HG03460 (cell line): ENCODE measurements at regions not wholly inside any gene's neighbourhood (a gene's known extent, or its start where the extent isn't known, plus 50 kb on each side); places are given as distances from the start of the nearest gene placed in this dataset.
"Not testable (repeated sequence)": the region's sequence is repeated elsewhere in the genome, so short reads cannot be mapped to it uniquely, and the experiment has no call there.

ENCODE experiments used
- ATAC-seq: cut with Tn5 transposase; IDR thresholded peaks from one replicate; pipeline ENCODE4 v1.9.1; 2021; ENCODE audit not compliant: unreplicated experiment

DNA sequence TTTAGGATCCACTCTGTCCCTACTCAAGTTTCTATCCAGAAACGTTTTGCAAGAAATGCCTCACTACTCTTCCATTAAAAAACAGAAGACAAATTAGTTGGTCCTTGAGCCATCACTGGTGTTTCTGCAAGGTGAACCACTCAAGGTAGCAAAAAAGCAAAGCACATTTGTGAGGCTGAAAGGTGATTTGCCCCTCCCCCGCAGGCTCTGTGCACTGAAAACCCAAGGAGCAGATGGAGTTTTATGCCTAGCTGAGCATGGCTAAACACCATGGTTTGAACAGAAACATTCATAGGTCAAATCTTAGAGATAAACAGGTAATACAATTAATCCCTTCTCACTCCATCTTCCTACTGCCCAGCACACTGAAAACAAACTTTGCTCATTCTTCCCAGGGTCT, 538.2 kb upstream of the CDH5 start:
- ATAC-seq, result no peak

DNA sequence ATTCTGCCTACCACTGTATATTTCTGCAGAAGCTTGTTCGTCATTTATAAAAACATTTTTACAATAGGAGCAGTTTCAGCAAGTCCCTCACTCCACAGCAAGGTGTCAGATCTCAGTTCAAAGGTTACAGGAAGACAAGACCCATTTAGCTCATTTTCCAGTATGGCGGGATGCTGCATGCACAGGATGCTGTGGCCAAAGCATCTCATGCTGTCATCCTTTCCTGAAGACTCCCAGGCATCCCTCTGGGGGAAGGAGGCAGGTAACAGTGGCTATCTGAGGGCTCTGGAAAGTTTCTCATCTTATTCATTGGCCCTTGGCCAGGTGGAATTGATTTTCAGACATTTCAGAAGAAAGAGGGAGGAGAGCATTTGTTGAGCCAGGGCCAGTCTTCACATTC, 539.3 kb upstream of the CDH5 start:
- no peak for ATAC-seq

DNA sequence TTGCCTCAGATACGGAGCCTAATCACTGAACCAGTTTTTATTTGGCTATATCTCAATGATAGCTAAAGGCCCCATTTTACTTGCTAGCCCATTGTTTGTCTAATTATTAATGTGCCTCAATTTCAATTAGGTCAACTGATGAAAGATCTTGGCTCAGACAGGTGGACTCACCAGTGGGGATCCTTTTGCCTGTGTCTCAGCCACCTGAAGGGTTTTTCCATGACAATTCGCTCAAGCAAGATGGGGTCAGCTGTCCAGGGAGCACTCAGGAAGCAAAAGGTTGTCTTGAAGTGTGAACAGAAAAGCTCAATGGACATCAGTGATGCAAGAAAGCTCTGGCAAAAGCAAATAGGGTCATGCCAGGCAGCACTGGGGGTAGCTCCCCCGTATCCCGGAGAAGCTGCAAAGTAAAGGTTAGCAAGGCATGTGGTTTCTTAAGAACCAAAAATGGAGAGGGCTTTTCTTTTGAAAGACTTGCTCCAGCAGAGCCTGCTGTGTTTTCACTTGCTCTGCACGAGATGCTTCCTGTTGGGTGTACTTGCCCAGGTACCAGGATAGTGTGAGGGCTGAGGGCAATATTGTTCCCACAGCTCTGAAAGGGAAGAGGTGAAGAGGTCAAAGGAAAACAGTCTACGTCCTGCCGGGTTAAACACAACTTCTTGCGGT, 541.2 kb upstream of the CDH5 start:
- ATAC-seq, result no peak

DNA sequence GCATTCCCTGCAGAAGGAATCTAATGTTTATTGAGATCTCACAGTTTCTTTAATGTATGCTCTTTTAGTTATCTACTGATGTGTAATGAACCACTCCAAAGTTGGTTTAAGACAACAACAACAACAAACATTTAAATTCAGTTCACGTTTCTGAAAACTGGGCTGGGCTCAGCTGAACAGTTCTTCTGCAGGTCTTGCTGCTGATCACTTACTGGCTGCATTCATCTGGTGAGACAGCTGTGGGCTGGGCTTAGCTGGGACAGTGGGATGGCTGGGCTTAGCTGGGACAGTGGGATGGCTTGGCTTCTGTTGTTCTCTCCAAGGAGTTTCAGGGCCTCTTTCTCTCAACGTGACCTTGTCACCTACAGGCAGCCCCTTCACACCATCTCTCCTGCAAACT, 544.3 kb upstream of the CDH5 start:
- no peak for ATAC-seq

DNA sequence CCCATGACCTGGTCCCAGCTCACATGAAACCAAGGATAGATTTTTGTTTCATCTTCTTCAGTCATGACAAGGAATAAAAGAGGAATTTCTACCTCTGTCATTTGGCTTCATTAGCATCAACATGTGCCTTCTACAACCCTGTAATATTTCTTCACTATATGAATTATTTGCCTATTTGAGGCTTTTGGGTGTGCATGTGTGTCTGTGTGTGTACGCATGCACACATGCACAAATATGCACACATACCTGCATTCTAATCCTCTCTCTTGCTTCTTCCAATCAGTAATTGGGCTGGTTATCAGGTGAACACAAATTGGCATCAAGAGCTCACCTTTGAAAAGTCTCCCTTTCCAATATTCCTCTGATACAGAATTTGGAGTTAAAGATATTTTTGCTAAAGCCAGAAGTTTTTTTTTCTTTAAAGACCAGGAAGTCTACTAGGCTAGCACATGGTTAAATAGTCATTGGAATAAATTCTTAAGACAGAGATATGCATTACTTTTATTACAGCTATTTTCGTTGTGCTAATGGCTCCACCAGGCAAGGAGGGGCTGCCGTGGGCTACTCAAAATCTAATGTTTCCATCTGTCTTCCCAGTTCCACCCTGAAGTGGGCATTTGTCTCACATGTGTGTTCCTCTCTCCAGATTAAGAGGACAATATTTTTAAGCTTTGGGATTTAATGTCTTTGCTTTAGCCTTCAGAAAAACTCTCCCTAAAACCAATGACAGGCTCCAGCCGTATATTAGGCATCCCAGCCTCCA, 547.2 kb upstream of the CDH5 start:
- ATAC-seq, result no peak

DNA sequence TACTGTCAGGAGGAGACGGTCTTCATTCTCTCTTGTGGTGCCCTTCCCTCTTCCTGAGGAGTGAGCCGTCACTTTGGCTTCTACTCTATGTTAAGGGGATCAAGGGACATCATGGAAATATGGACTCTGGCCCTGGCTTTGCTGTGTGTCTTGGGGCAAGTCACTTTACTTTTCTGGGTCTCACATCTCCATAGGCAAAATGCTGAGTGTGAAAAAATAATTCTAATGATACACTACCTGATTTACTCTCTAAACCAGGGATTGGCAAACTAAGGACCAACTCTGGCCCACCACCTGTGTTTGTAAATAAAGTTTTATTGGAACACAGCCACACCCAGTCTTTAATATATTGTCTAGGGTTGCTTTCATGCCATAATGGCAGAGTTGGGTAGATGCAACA, 548.7 kb upstream of the CDH5 start:
- ATAC-seq, result no peak

DNA sequence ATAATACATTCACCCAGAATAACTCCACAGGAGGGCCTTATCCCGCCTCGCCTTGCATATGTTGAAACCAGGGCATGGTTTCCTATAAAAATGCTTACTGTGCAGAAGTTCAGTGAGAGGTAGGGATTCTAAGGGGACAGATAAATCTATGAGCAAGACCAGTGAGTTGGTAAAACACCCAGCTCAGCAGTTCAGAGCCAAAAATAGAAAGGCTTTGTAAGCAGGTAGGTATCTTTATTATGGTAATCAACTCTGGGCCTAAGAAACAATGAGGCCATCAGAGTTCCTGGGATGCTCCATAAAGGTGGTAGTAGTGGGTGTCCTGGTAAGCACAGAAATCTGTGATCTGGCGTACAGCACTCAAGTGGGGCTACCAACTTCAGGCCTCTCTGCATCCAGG, 549.4 kb upstream of the CDH5 start:
- no peak for ATAC-seq

DNA sequence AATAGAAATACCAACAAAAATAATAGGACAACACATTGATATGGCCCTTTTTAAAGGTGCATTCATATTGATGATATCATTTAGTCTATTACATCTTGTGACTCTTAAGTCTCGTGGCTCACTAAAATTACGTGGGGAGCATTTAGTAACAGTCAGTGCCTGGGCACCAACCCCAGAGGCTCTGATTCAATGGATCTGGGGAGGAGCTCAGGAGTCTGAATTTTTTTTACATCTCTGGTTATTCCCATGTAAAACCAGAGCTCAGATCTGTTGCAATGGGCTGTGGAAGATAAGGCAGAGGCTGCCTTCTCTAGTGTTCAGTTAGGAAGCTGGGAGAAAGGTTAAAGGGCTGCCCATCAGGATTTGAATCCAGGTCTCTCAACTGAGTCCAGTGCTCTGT, 549.9 kb upstream of the CDH5 start:
- no peak for ATAC-seq

DNA sequence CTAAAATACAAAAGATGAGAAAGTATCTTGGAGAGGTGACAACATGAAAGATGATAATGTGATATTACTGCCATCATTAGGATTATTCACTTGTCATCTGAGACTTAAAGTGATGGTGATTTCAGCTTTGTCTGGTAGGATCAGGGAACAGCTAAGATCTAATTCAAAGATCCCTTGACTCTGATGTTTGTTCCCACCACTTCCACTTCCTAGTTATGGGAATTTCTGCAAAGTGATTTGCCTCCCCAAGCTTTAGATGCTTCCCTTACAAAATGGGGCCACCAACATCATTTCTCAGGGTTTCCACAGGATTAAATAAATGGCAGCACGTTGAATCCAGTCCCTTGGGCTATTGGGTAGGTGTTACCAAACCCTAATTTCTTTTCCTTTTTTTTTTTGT, 550.8 kb upstream of the CDH5 start:
- ATAC-seq, result no peak

DNA sequence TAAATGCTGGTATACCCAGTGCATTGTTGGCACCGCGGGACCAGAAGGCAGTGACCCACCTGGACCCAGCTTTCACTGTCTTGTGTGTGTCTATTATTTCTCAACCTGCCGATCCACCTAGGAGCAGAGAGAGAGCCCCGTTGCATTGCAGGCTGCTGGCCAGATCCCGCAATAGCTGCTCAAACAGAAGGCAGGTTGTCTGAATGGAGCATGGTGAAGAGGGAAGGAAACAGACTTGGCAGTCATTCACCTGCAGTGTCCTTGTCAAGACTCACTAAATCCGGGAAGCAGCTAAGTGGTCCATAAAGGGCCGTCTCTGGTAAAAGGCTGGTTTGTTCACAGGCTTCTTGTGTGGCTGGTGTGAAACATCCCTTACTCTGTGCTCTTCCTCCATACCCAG, 552.6 kb upstream of the CDH5 start:
- ATAC-seq, result not testable (repeated sequence)

DNA sequence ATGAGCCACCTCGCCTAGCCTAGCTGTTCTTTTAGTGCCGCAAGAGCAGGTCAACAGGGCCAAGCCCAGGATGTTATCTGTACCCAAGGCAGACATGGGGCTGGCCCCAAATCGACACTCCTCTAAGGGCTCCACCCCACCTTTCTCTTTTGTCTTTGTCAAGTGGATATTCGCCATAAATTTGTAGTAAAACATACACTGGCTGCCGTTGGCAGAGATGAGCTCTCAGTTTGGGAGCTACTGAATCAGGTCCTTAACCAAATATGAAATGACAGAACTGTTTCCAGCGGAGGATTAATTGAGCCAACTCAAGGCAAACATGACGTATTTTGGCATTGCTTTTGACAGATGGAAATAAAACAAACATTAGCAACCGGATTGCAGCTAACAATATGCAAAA, 556.9 kb upstream of the CDH5 start:
- no peak for ATAC-seq

DNA sequence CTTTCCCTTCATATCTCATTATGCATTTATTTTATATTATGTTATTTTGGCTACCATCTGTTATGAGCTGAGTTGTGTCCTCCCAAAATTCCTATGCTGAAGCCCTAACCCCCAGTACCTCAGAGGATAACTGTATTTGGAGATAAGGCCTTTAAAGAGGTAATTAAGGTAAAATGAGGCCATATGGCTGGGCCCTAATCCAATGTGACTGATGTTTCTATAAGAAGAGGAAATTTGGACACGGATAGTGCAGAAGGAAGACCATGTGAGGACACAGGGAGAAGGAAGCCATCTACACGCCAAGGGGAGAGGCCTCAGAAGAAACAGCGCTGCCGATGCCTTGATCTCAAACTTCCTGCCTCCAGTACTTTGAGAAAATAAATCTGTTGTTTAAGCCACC, 557.7 kb upstream of the CDH5 start:
- no peak for ATAC-seq

DNA sequence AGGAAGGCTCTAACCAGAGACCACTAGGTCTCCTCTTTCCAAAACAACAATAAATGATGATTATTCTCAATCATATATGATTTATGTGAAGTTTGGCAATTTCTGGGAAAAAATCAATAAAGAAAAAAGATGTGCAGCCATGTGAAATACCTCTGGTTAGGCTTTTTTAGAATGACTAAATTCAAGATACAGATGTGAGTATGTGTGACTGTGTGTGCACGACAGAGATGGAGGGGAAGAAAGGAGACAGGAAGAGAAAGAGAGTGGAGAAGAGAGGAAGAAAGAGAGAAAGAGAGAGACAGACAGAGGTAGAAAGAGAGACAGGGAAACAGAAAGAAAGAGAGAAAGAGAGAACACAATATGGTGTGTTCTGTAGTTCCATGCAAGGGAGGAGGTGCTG, 558.6 kb upstream of the CDH5 start:
- no peak for ATAC-seq

DNA sequence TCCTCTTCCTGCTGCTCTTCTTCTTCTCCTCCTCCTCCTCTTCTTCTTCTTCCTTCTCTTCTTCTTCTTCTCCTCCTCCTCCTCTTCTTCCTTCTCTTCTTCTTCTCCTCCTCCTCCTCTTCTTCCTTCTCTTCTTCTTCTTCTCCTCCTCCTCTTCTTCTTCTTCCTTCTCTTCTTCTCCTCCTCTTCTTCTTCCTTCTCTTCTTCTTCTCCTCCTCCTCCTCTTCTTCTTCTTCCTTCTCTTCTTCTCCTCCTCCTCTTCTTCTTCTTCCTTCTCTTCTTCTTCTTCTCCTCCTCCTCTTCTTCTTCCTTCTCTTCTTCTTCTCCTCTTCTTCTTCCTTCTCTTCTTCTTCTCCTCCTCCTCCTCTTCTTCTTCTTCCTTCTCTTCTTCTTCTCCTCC, 560.8 kb upstream of the CDH5 start:
- ATAC-seq, result not testable (repeated sequence)

DNA sequence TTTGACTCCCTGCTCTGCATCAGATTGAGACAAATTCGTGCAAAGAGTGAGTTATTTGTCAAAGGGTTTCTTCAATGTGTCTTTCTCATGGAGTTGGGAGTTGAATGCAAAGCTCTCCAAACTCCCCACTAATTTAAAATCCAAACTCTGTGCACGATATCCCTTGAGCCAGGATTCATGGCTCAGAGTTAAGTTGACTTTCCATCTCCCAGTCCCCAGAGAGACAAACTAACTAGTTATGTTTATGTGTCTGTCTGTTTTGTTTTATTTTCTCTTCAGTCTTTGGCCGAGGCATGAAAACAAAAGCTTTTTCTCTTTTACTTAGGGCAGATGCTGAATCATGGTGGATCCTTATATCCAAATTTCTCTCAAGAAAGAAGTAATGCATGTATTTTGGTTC, 570.0 kb upstream of the CDH5 start:
- no peak for ATAC-seq

DNA sequence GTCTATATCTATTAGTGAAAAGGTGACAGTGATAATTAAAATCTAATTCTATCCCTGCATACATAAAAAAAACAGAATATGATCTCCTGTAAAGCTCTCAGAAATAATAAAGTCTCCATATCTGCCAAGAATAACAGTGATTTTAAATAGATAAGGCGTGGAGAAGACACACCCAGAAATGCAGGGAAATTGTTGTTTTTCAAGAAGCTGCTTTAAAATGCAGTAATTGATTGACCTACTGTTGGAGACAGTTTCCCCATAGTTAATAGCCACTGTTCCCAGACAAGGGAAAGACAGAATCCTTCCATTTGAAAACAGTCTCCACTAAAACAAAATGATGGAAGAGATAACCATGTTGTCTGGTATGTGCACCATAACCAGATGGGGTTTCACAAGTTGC, 571.5 kb upstream of the CDH5 start:
- ATAC-seq, result no peak

DNA sequence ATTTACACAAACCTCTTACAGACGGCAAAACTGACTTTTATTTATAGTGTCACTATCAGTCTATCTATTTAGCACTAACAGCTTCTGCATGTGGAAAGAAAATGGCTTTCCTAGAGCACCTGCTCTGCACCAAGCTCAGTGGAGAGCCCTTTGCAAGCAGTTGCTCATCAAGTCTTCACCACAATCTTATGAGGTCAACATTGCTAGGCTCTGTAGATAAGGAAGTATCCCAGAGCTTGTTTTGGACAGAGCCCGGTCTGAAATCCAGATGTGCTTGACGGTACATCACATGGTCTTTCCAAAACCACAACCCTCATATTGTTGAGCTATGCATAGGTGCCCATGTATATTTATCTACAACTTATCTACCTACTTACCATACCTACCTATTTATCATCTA, 572.7 kb upstream of the CDH5 start:
- no peak for ATAC-seq

DNA sequence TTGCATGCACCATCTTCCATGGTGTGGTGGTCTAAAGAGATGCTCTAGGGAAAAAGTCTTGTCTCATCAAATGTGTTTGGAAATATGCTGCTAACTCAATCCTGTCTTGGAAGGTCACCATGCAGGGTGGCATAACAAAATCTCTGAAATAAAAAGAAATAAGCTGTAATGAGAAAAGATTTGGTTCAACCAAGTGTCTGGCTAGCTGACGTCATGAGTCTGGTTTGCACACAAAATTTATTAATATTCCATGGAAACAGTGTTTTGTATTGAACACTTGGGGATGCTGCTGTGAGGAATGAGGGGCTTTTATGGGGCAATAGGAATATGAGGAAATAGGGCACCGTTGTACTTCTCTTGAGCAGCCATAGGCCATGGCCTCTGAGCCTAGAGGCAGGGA, 575.7 kb upstream of the CDH5 start:
- no peak for ATAC-seq

DNA sequence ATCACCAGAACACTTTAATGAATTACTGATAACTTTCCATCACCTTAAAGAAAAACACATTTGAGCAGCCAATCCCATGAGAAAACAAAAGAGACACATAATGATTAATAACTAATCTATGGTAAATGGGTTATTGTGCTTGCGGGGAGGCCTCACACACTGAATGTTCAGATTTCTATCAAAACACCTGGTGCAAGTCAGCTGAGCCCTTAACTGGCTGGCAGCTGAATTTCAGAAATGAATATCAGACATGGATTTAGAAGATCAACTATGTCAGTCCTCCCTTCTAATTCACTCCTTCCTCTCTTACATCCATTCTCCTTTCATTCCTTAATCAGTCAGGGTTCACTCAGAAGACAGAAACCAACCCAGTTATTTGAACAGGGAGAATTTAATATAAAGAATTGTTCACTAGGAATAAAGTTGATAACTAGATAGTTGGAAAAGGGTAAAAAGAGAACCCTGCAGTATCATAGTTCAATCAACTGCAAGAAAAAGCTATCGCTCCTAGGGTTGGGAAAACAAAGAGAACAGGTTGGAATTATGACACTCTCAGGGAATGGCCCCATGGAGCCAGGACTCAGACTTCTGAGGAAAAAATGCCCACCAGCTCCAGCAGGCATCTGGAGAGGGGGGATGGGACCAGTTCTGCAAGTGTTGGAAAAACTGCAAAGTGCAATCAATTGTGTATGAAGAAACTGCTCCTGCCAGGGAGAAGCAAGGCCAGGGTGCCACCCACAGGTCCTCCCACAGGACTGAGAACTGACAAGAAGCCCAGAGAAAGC, 577.1 kb upstream of the CDH5 start:
- no peak for ATAC-seq

DNA sequence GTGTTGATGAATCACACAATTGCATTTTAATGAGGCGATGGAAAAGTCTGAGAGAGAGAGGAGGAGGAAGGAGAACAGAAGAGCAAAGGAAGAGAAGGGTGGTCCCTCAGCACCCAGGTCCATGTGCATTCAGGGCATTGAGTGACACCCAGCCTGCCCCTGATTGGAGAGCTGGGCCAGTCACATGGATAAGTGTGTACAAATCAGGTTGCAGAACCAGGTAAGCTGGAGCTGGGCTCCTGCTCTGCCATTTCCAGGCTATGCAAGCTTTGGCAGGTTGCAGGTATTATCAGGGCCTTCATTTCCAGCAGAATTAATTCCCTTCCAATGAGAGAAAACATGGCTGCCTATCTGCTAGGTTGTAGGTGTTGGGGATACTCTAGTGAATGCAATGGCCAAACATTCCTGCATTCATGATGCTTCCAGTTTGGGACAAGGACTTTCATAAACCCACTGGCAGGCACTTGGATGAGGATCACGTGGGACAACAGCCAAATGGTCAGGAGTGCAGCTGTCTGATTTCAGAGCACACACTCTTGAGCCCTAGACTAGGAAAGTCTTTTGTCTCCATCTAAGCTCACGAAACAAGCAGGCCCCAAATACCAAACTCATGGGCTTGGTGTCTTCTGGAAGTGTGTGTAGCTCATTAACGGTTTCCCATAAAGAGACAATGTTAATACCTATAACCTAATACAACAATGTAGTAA, 577.9 kb upstream of the CDH5 start:
- no peak for ATAC-seq

DNA sequence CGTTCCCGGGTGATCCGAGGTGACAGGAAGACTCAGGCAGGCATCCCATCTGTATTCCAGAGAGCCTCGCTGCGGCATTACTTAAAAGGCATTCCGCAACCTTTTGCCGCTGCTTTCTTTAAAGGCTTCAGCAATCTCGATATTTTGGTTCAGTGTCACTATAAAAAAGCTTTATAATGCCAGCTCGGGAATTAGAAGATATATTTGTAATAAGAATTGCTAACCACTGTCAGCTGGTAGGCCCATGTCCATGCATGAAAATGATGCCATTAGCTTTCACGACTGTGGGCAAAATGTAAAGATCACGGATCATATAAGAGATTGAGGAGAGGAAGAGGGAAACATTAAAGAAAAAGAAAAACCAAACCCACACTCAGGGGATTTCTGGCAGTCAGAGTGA, 578.6 kb upstream of the CDH5 start:
- ATAC-seq, result no peak

DNA sequence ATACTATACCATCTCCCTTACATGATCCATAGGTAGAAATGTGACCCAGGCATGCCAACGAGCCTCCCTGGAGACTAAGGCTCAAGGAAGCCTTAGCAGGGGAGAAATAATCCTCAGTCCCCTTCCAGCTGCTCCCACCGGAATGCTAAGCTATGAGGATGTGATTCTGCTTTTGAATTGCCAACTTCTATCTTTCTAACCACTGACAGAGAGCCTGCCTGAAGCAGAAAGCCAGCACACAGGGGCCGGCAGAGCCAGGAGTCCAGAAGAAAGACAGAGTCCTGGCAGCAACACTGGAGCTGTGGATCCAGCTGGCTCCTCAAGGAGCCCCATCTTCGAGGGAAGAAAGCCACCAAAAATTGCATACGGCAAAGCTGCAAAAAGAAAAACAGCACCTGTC, 579.6 kb upstream of the CDH5 start:
- ATAC-seq, result no peak
